Right lobe of liver (tissue), 6 donors: ENCODE measurements at regions not wholly inside any gene's neighbourhood (a gene's known extent, or its start where the extent isn't known, plus 50 kb on each side); places are given as distances from the start of the nearest gene placed in this dataset.
A peak's percentile ranks its signal among the peaks of the same experiment; 100 is the strongest.

Experiments used
- ATAC-seq, 4 donors: fragments of 200-7000 bp; cut with Tn5 transposase; one replicate each; pipeline ENCODE4 v1.9.1; 2020; ENCODE audit warnings: mild to moderate bottlenecking in 4 of 4, moderate library complexity in 4 of 4
- DNase-seq, 3 donors: peaks; one replicate each; pipeline ENCODE4 v3.0.0-alpha.2; 2020
- H3K27ac ChIP-seq, 3 donors: fragments of 200-600 bp; one replicate each; pipeline ENCODE4 v1.8.0; 2022
- H3K27me3 ChIP-seq, 2 donors: fragments of 200-600 bp; one replicate each; pipeline ENCODE4 v1.8.0; 2022
- H3K36me3 ChIP-seq, 4 donors: fragments of 200-600 bp; sonication (generic) in 1 of 4; one replicate each; pipeline versions ENCODE4 v1.5.1 to v1.8.0; 2017 to 2022; ENCODE audit warnings: control low read depth in 1 of 4
- H3K4me1 ChIP-seq, 4 donors: fragments of 200-600 bp; sonication (generic) in 1 of 4; one replicate each; pipeline versions ENCODE4 v1.5.1 to v1.8.0; 2017 to 2022; ENCODE audit warnings: control low read depth in 1 of 4
- H3K4me3 ChIP-seq, 3 donors: fragments of 200-600 bp; one replicate each; pipeline ENCODE4 v1.8.0; 2022
- H3K9me3 ChIP-seq, 4 donors: fragments of 200-600 bp; sonication (generic) in 1 of 4; one replicate each; pipeline versions ENCODE4 v1.5.1 to v1.8.0; 2017 to 2022; ENCODE audit warnings: control low read depth in 1 of 4
- CTCF ChIP-seq, 4 donors: fragments of 200-600 bp in 3 of 4; fragments of 450-650 bp in 1 of 4; IDR thresholded peaks; one replicate each; pipeline versions ENCODE4 v1.5.1 to v1.8.0; 2016 to 2022; ENCODE audit warnings: antibody characterized with exemption in 4 of 4, mild to moderate bottlenecking in 2 of 4
- POLR2A ChIP-seq: fragments of 450-650 bp; IDR thresholded peaks from one replicate; pipeline ENCODE4 v1.6.1; 2017; ENCODE audit warnings: antibody characterized with exemption, mild to moderate bottlenecking
- WGBS: methylation state at CpG from one replicate; pipeline ENCODE4 v1.1.6; 2018; ENCODE audit warnings: low coverage, low lambda C conversion rate; ENCODE audit not compliant: insufficient coverage; ENCODE audit errors: missing lambda C conversion rate; 5-methylcytosine and 5-hydroxymethylcytosine counted together
- intact Hi-C, 2 donors: fragments of 100-400 bp; cut with DNase I; formaldehyde crosslinking; loops; one replicate each; pipeline versions ENCODE4 v1.11.2 to v1.14.1; 2022
- donor health status: DM: no; HTN: yes; CAD: no.
- donor health status: DM: no; HTN: no; CAD: no.
- donor health status: DM: no; HTN: no; CAD: no.
- donor health status: DM: no; HTN: yes; CAD: no.
- donor health status: DM: no; HTN: yes; CAD: no.

GRCh38 chr18:22682720-22683119, 250.4 kb upstream of the RBBP8 start:
- Histone ChIP-seq H3K4me1 (peaks cover 0 to 31% (median 11%) of the 10 kb centered on the region in 4 donors), H3K27ac (peak overlapping the region; percentile 65 to 93 (median 87)), H3K27me3 (no peaks in the 10 kb centered on the region), H3K4me3 (no peak overlapping the region), H3K9me3 (no peaks in the 10 kb centered on the region), H3K36me3 (no peaks in the 10 kb centered on the region)
- 29% methylated on average over 1 of the region's 1 CpG for WGBS
- intact Hi-C loops, result no loop called here
- DNase-seq (no peak), ATAC-seq (no peak)
- no peak for TF ChIP-seq CTCF (IDR thresholded peaks at IDR 0.05)

DNA sequence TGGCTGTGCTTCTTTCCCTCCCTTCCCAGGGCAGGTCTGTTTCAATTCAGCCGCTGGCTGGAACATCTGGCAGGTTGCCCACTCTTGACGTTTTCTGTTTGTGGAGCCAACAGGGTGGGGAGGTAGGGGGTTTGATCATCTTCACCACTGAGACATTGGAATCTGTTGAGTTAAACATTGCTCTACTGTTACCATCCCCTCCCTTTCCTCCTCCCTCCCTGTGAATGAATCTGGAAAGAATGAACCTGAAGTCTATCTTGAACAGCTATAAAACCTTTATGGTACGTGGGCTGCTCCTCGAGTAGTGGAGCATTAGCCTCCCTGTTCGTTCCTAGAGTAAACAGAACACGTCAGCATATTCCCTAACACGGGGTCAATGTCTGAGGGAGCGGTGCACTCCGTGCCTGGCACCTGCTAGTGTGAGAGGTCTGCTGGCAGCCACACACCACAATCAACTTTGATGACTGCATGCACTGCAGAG, 249.9 kb upstream of the RBBP8 start:
- DNase-seq, result peak; percentile 83 to 94 (median 92)

DNA sequence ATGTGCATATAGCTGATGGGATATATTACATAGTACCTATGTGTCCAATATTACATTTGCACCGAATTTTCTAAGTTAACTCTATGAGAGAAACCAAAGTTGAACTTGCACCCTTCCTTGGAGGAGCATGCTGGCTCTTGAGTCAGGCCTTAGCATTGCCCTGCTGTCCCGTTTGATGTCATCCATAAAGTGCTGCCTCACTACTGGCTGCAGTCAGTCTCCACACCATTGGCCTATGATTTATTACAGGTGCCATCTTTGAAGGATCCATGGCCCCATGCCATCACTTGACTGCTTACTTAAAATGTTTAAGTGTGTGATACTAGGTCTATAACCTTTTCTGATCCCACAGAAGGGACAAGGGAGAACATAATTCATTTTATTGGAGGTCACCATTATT, 249.3 kb upstream of the RBBP8 start:
- peak overlapping the region; percentile 86 to 93 (median 87) for H3K27ac ChIP-seq
- WGBS, result 24% methylated on average over 2 of the region's 2 CpGs
- H3K4me1 ChIP-seq, result peaks cover 0 to 41% (median 14%) of the 10 kb centered on the region in 4 donors
- no peak overlapping the region for H3K4me3 ChIP-seq
- ATAC-seq (peak in 2 of 4 donors; percentile 1 to 8), DNase-seq (no peak)
- H3K36me3 ChIP-seq, result no peaks in the 10 kb centered on the region
- no peaks in the 10 kb centered on the region for H3K27me3 ChIP-seq
- TF ChIP-seq CTCF (IDR thresholded peaks at IDR 0.05), result no peak
- no peak for TF ChIP-seq POLR2A
- intact Hi-C loops, result no loop called here
- no peaks in the 10 kb centered on the region for H3K9me3 ChIP-seq

More for the DNA sequence above, 249.9 kb upstream of the RBBP8 start:
- no peaks in the 10 kb centered on the region for H3K27me3 ChIP-seq
- TF ChIP-seq CTCF (IDR thresholded peaks at IDR 0.05) (no peak), POLR2A (peak; percentile 58)
- 8% methylated on average over 9 of the region's 9 CpGs for WGBS
- no peaks in the 10 kb centered on the region for H3K36me3 ChIP-seq
- peak overlapping the region; percentile 86 to 93 (median 87) for H3K27ac ChIP-seq
- peak; percentile 85 to 96 (median 90) for ATAC-seq
- H3K4me3 ChIP-seq, result peak overlapping the region in 1 of 3 donors; percentile 23
- peaks cover 0 to 36% (median 11%) of the 10 kb centered on the region in 4 donors for H3K4me1 ChIP-seq
- intact Hi-C loops, result no loop called here
- no peaks in the 10 kb centered on the region for H3K9me3 ChIP-seq

DNA sequence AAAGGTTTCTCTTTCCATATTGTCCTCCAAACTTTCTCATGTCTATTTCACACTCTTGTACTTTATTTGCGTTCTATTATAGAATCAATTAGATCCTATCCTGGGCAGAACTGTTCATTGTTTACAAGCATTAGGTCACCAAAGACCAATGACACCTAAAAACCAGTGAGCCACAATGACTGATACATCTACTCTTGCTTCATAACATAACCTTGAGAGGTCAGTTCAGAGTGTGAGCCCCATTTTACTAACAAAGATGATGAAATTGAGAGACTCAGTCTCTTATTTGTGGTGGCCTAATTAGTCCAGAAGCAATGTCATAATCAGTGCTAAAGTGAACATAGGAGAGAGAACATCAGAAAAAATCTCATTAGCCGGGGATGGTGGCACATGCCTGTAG, 248.9 kb upstream of the RBBP8 start:
- peak; percentile 55 to 67 (median 66) for ATAC-seq

More for the DNA sequence above, 248.9 kb upstream of the RBBP8 start:
- 32% methylated on average over 2 of the region's 2 CpGs for WGBS
- H3K36me3 ChIP-seq, result no peaks in the 10 kb centered on the region
- intact Hi-C loops, result no loop called here
- H3K9me3 ChIP-seq, result no peaks in the 10 kb centered on the region
- no peak overlapping the region for H3K4me3 ChIP-seq
- peak overlapping the region; percentile 86 to 93 (median 87) for H3K27ac ChIP-seq
- H3K27me3 ChIP-seq, result no peaks in the 10 kb centered on the region
- TF ChIP-seq POLR2A (peak; percentile 10), CTCF (IDR thresholded peaks at IDR 0.05) (no peak)
- peaks cover 0 to 46% (median 15%) of the 10 kb centered on the region in 4 donors for H3K4me1 ChIP-seq
- no peak for DNase-seq
